ENCODE measurements at regions not wholly inside any gene's neighbourhood (a gene's known extent, or its start where the extent isn't known, plus 50 kb on each side); places are given as distances from the start of the nearest gene placed in this dataset.
A peak's percentile ranks its signal among the peaks of the same experiment; 100 is the strongest.

GRCh38 chr12:130245251-130245650 is 83.0 kb downstream of the FZD10 start:
- ChIA-PET POLR2A (no interaction called here), CTCF (no interaction called here)
- WGBS (ENCODE audit: insufficient coverage), result 81% methylated on average over 4 of the region's 6 CpGs
- Histone ChIP-seq H3K36me3 (ENCODE audit: control insufficient read depth in 4 of 4, insufficient read depth in 4 of 4, low read length in 3 of 4) (no peaks in the 10 kb centered on the region), H3K4me1 (ENCODE audit: control extremely low read depth in 1 of 4, control insufficient read depth in 4 of 4, insufficient read depth in 4 of 4, low read length in 3 of 4) (no peaks in the 10 kb centered on the region), H3K27ac (ENCODE audit: insufficient read depth in 1 of 2, low read depth in 1 of 2, low read length in 2 of 2, poor library complexity in 1 of 2, severe bottlenecking in 2 of 2) (no peak overlapping the region), H3K27me3 (replicated peaks in 2 of 5; ENCODE audit: control insufficient read depth in 4 of 5, insufficient read depth in 5 of 5, low read length in 4 of 5) (peaks cover 0 to 2% (median 0%) of the 10 kb centered on the region in 5 experiments), H3K4me3 (ENCODE audit: control insufficient read depth in 1 of 7, extremely low read depth in 1 of 7, insufficient read depth in 4 of 7, low read depth in 2 of 7, low read length in 6 of 7) (no peak overlapping the region), H3K9me3 (ENCODE audit: control extremely low read depth in 1 of 5, control insufficient read depth in 4 of 5, insufficient read depth in 2 of 5, low read depth in 1 of 5, low read length in 4 of 5) (no peaks in the 10 kb centered on the region)
- DNase-seq, result no peak

- ChIA-PET CTCF (no interaction called here), POLR2A (no interaction called here)
- no peak for DNase-seq
- peaks cover 0 to 2% (median 0%) of the 10 kb centered on the region in 5 experiments for H3K27me3 ChIP-seq (replicated peaks in 2 of 5; ENCODE audit: control insufficient read depth in 4 of 5, insufficient read depth in 5 of 5, low read length in 4 of 5)
- no peak overlapping the region for H3K27ac ChIP-seq (ENCODE audit: insufficient read depth in 1 of 2, low read depth in 1 of 2, low read length in 2 of 2, poor library complexity in 1 of 2, severe bottlenecking in 2 of 2)
- 100% methylated on average over 3 of the region's 6 CpGs for WGBS (ENCODE audit: insufficient coverage)
- no peaks in the 10 kb centered on the region for H3K36me3 ChIP-seq (ENCODE audit: control insufficient read depth in 4 of 4, insufficient read depth in 4 of 4, low read length in 3 of 4)
- H3K4me3 ChIP-seq (ENCODE audit: control insufficient read depth in 1 of 7, extremely low read depth in 1 of 7, insufficient read depth in 4 of 7, low read depth in 2 of 7, low read length in 6 of 7), result no peak overlapping the region
- no peaks in the 10 kb centered on the region for H3K4me1 ChIP-seq (ENCODE audit: control extremely low read depth in 1 of 4, control insufficient read depth in 4 of 4, insufficient read depth in 4 of 4, low read length in 3 of 4)
- H3K9me3 ChIP-seq (ENCODE audit: control extremely low read depth in 1 of 5, control insufficient read depth in 4 of 5, insufficient read depth in 2 of 5, low read depth in 1 of 5, low read length in 4 of 5), result no peaks in the 10 kb centered on the region
These were observed 84.3 kb downstream of the FZD10 start for GRCh38 chr12:130246560-130246959.

- no peaks in the 10 kb centered on the region for H3K4me1 ChIP-seq (ENCODE audit: control extremely low read depth in 1 of 4, control insufficient read depth in 4 of 4, insufficient read depth in 4 of 4, low read length in 3 of 4)
- H3K27me3 ChIP-seq (replicated peaks in 2 of 5; ENCODE audit: control insufficient read depth in 4 of 5, insufficient read depth in 5 of 5, low read length in 4 of 5), result peaks cover 0 to 2% (median 0%) of the 10 kb centered on the region in 5 experiments
- ChIA-PET POLR2A (no interaction called here), CTCF (no interaction called here)
- H3K4me3 ChIP-seq (ENCODE audit: control insufficient read depth in 1 of 7, extremely low read depth in 1 of 7, insufficient read depth in 4 of 7, low read depth in 2 of 7, low read length in 6 of 7), result no peak overlapping the region
- H3K27ac ChIP-seq (ENCODE audit: insufficient read depth in 1 of 2, low read depth in 1 of 2, low read length in 2 of 2, poor library complexity in 1 of 2, severe bottlenecking in 2 of 2), result no peak overlapping the region
- no peaks in the 10 kb centered on the region for H3K36me3 ChIP-seq (ENCODE audit: control insufficient read depth in 4 of 4, insufficient read depth in 4 of 4, low read length in 3 of 4)
- DNase-seq, result no peak
- no peaks in the 10 kb centered on the region for H3K9me3 ChIP-seq (ENCODE audit: control extremely low read depth in 1 of 5, control insufficient read depth in 4 of 5, insufficient read depth in 2 of 5, low read depth in 1 of 5, low read length in 4 of 5)
- 92% methylated on average over 3 of the region's 4 CpGs for WGBS (ENCODE audit: insufficient coverage)
These were observed 85.5 kb downstream of the FZD10 start for GRCh38 chr12:130247634-130248237.

DNA sequence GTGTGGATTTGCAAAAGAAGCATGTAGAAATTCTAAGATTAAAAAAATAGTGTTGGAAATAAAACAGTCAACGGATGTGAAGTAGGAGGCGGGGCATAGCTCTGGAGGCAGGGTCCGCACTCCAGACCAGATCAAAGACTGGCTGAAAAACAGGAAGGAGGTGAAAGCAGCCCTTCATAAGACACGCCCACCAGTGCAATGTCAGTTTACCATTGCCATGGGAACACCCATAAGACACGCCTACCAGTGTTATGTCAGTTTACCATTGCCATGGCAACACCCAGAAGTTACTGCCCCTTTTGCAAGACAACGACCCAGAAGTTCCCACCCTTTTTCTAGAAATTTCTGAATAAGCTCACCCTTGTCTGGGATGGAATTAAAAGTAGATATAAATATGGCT is 87.1 kb downstream of the FZD10 start:
- DNase-seq, result peak in 1 of 3 donors; percentile 3
- Histone ChIP-seq H3K4me3 (ENCODE audit: control insufficient read depth in 1 of 7, extremely low read depth in 1 of 7, insufficient read depth in 4 of 7, low read depth in 2 of 7, low read length in 6 of 7) (no peak overlapping the region), H3K4me1 (ENCODE audit: control extremely low read depth in 1 of 4, control insufficient read depth in 4 of 4, insufficient read depth in 4 of 4, low read length in 3 of 4) (no peaks in the 10 kb centered on the region), H3K27me3 (replicated peaks in 2 of 5; ENCODE audit: control insufficient read depth in 4 of 5, insufficient read depth in 5 of 5, low read length in 4 of 5) (peaks cover 0 to 6% (median 0%) of the 10 kb centered on the region in 5 experiments), H3K36me3 (ENCODE audit: control insufficient read depth in 4 of 4, insufficient read depth in 4 of 4, low read length in 3 of 4) (no peaks in the 10 kb centered on the region), H3K9me3 (ENCODE audit: control extremely low read depth in 1 of 5, control insufficient read depth in 4 of 5, insufficient read depth in 2 of 5, low read depth in 1 of 5, low read length in 4 of 5) (no peaks in the 10 kb centered on the region), H3K27ac (ENCODE audit: insufficient read depth in 1 of 2, low read depth in 1 of 2, low read length in 2 of 2, poor library complexity in 1 of 2, severe bottlenecking in 2 of 2) (no peak overlapping the region)
- CTCF ChIA-PET, result no interaction called here
- POLR2A ChIA-PET, result no interaction called here
- WGBS (ENCODE audit: insufficient coverage), result 98% methylated on average over 5 of the region's 6 CpGs

GRCh38 chr12:130251236-130251780 is 86.4 kb upstream of the PIWIL1 start:
- no peaks in the 10 kb centered on the region for H3K36me3 ChIP-seq (ENCODE audit: control insufficient read depth in 4 of 4, insufficient read depth in 4 of 4, low read length in 3 of 4)
- no peaks in the 10 kb centered on the region for H3K9me3 ChIP-seq (ENCODE audit: control extremely low read depth in 1 of 5, control insufficient read depth in 4 of 5, insufficient read depth in 2 of 5, low read depth in 1 of 5, low read length in 4 of 5)
- H3K27ac ChIP-seq (ENCODE audit: insufficient read depth in 1 of 2, low read depth in 1 of 2, low read length in 2 of 2, poor library complexity in 1 of 2, severe bottlenecking in 2 of 2), result no peak overlapping the region
- ChIA-PET CTCF (no interaction called here), POLR2A (no interaction called here)
- peaks cover 0 to 6% (median 0%) of the 10 kb centered on the region in 5 experiments for H3K27me3 ChIP-seq (replicated peaks in 2 of 5; ENCODE audit: control insufficient read depth in 4 of 5, insufficient read depth in 5 of 5, low read length in 4 of 5)
- no peaks in the 10 kb centered on the region for H3K4me1 ChIP-seq (ENCODE audit: control extremely low read depth in 1 of 4, control insufficient read depth in 4 of 4, insufficient read depth in 4 of 4, low read length in 3 of 4)
- DNase-seq, result no peak
- H3K4me3 ChIP-seq (ENCODE audit: control insufficient read depth in 1 of 7, extremely low read depth in 1 of 7, insufficient read depth in 4 of 7, low read depth in 2 of 7, low read length in 6 of 7), result no peak overlapping the region
- 82% methylated on average over 3 of the region's 5 CpGs for WGBS (ENCODE audit: insufficient coverage)

- no peaks in the 10 kb centered on the region for H3K4me1 ChIP-seq (ENCODE audit: control extremely low read depth in 1 of 4, control insufficient read depth in 4 of 4, insufficient read depth in 4 of 4, low read length in 3 of 4)
- no peaks in the 10 kb centered on the region for H3K9me3 ChIP-seq (ENCODE audit: control extremely low read depth in 1 of 5, control insufficient read depth in 4 of 5, insufficient read depth in 2 of 5, low read depth in 1 of 5, low read length in 4 of 5)
- WGBS (ENCODE audit: insufficient coverage), result 95% methylated on average over 4 of the region's 5 CpGs
- DNase-seq, result no peak
- H3K27me3 ChIP-seq (replicated peaks in 2 of 5; ENCODE audit: control insufficient read depth in 4 of 5, insufficient read depth in 5 of 5, low read length in 4 of 5), result peaks cover 0 to 6% (median 0%) of the 10 kb centered on the region in 5 experiments
- no peaks in the 10 kb centered on the region for H3K36me3 ChIP-seq (ENCODE audit: control insufficient read depth in 4 of 4, insufficient read depth in 4 of 4, low read length in 3 of 4)
- no peak overlapping the region for H3K4me3 ChIP-seq (ENCODE audit: control insufficient read depth in 1 of 7, extremely low read depth in 1 of 7, insufficient read depth in 4 of 7, low read depth in 2 of 7, low read length in 6 of 7)
- no peak overlapping the region for H3K27ac ChIP-seq (ENCODE audit: insufficient read depth in 1 of 2, low read depth in 1 of 2, low read length in 2 of 2, poor library complexity in 1 of 2, severe bottlenecking in 2 of 2)
- POLR2A ChIA-PET, result no interaction called here
- CTCF ChIA-PET, result no interaction called here
These were observed 83.8 kb upstream of the PIWIL1 start for GRCh38 chr12:130253866-130254265.

DNA sequence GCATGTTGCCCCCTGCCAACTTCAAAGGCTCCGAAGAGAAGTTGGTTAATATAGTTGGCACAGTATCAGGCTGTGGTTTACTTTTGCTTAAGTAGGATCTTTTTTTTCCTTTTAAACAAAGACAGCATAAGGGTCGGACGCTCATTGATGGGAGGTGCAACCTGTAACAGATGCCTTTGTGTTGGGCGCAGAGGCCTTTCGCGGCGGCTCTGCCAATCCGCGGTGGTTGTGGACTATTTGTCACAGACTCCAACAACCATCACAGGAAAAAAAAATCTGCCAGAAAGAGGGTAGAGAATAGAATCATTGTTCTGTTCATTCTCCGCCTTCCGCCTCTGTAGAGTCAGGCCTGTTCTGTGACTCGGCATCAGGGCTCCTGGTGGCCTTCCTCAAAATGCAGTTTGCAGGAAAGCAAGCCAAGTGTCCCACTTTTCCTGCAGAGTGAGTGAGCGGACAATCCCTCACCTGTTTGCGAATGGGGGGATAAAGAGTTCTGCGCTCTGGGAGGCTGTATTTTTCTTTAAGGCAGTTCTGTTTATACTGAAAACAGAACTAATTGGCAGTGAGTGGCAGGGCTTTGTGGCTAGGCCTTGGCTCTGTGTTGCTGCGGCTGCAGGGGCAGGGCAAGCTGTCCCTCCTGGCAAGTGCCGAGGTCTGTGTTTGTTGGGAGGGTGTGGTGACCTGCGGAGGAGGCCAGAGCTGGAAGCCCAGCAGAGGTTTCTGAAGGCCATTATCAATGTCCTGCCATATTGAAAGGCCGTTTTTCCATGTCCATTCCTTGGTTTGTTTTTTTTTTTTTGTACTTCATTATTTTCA is 83.0 kb upstream of the PIWIL1 start:
- Histone ChIP-seq H3K36me3 (ENCODE audit: control insufficient read depth in 4 of 4, insufficient read depth in 4 of 4, low read length in 3 of 4) (no peaks in the 10 kb centered on the region), H3K27ac (ENCODE audit: insufficient read depth in 1 of 2, low read depth in 1 of 2, low read length in 2 of 2, poor library complexity in 1 of 2, severe bottlenecking in 2 of 2) (no peak overlapping the region), H3K4me3 (ENCODE audit: control insufficient read depth in 1 of 7, extremely low read depth in 1 of 7, insufficient read depth in 4 of 7, low read depth in 2 of 7, low read length in 6 of 7) (no peak overlapping the region), H3K9me3 (ENCODE audit: control extremely low read depth in 1 of 5, control insufficient read depth in 4 of 5, insufficient read depth in 2 of 5, low read depth in 1 of 5, low read length in 4 of 5) (no peaks in the 10 kb centered on the region), H3K4me1 (ENCODE audit: control extremely low read depth in 1 of 4, control insufficient read depth in 4 of 4, insufficient read depth in 4 of 4, low read length in 3 of 4) (no peaks in the 10 kb centered on the region), H3K27me3 (replicated peaks in 2 of 5; ENCODE audit: control insufficient read depth in 4 of 5, insufficient read depth in 5 of 5, low read length in 4 of 5) (peaks cover 0 to 6% (median 0%) of the 10 kb centered on the region in 5 experiments)
- 84% methylated on average over 14 of the region's 19 CpGs for WGBS (ENCODE audit: insufficient coverage)
- DNase-seq, result no peak
- CTCF ChIA-PET, result no interaction called here
- POLR2A ChIA-PET, result no interaction called here
